ENCODE measurements at regions not wholly inside any gene's neighbourhood (a gene's known extent, or its start where the extent isn't known, plus 50 kb on each side); places are given as distances from the start of the nearest gene placed in this dataset.

GRCh38 chr16:54649876-54650275, 280.8 kb upstream of the IRX5 start:
- Histone ChIP-seq H3K27ac (ENCODE audit: low read length) (no peak overlapping the region), H2AFZ (ENCODE audit: low read depth, low read length) (no peak overlapping the region), H4K20me1 (ENCODE audit: insufficient read depth) (no peaks in the 10 kb centered on the region), H3K9me3 (ENCODE audit: low read length) (no peaks in the 10 kb centered on the region), H3K9me2 (ENCODE audit: insufficient read depth, low read length) (no peaks in the 10 kb centered on the region), H3F3A (ENCODE audit: insufficient read depth, low read length, poor library complexity, severe bottlenecking) (no peaks in the 10 kb centered on the region), H3K36me3 (ENCODE audit: insufficient read depth, low read length) (no peaks in the 10 kb centered on the region), H3K9ac (ENCODE audit: low read length) (no peak overlapping the region), H3K4me2 (ENCODE audit: low read length) (no peak overlapping the region), H3K4me3 (ENCODE audit: low read length) (no peak overlapping the region), H3K79me2 (replicated peaks; ENCODE audit: insufficient read depth, low read length) (no peaks in the 10 kb centered on the region), H3K27me3 (ENCODE audit: insufficient read depth, low read depth, low read length) (peaks cover 70% of the 10 kb centered on the region)
- TF ChIP-seq REST (IDR thresholded peaks at IDR 0.05; ENCODE audit: borderline replicate concordance) (no peak), POLR2AphosphoS5 (IDR thresholded peaks at IDR 0.05) (no peak), TAF1 (IDR thresholded peaks at IDR 0.05; ENCODE audit: low read depth) (no peak), SMC3 (conservative IDR thresholded peaks at IDR 0.05; ENCODE audit: poor library complexity) (no peak), EP300 (conservative IDR thresholded peaks at IDR 0.05; ENCODE audit: poor library complexity, severe bottlenecking) (no peak), RAD21 (conservative IDR thresholded peaks at IDR 0.05) (no peak)

- no peak overlapping the region for H3K27ac ChIP-seq (ENCODE audit: low read length)
- no peaks in the 10 kb centered on the region for H4K20me1 ChIP-seq (ENCODE audit: insufficient read depth)
- H3K4me2 ChIP-seq (ENCODE audit: low read length) = no peak overlapping the region
- H3K9me3 ChIP-seq (ENCODE audit: low read length) = no peaks in the 10 kb centered on the region
- TF ChIP-seq SMC3 (conservative IDR thresholded peaks at IDR 0.05; ENCODE audit: poor library complexity) = no peak
- H3K9me2 ChIP-seq (ENCODE audit: insufficient read depth, low read length) = no peaks in the 10 kb centered on the region
- no peaks in the 10 kb centered on the region for H3K36me3 ChIP-seq (ENCODE audit: insufficient read depth, low read length)
- H3K27me3 ChIP-seq (ENCODE audit: insufficient read depth, low read depth, low read length) = peaks cover 60% of the 10 kb centered on the region
- H3K4me3 ChIP-seq (ENCODE audit: low read length) = no peak overlapping the region
- no peaks in the 10 kb centered on the region for H3K79me2 ChIP-seq (replicated peaks; ENCODE audit: insufficient read depth, low read length)
- H3K9ac ChIP-seq (ENCODE audit: low read length) = no peak overlapping the region
- no peaks in the 10 kb centered on the region for H3F3A ChIP-seq (ENCODE audit: insufficient read depth, low read length, poor library complexity, severe bottlenecking)
- H2AFZ ChIP-seq (ENCODE audit: low read depth, low read length) = no peak overlapping the region
Measured at GRCh38 chr16:54648575-54648974, 282.1 kb upstream of the IRX5 start.

- H3F3A ChIP-seq (ENCODE audit: insufficient read depth, low read length, poor library complexity, severe bottlenecking) = no peaks in the 10 kb centered on the region
Measured at GRCh38 chr16:54647725-54648221, 282.9 kb upstream of the IRX5 start.

More at GRCh38 chr16:54647725-54648221, 282.9 kb upstream of the IRX5 start:
- H2AFZ ChIP-seq (ENCODE audit: low read depth, low read length) = no peak overlapping the region
- no peaks in the 10 kb centered on the region for H3K36me3 ChIP-seq (ENCODE audit: insufficient read depth, low read length)
- no peaks in the 10 kb centered on the region for H3K79me2 ChIP-seq (replicated peaks; ENCODE audit: insufficient read depth, low read length)
- no peaks in the 10 kb centered on the region for H3K9me3 ChIP-seq (ENCODE audit: low read length)
- no peak overlapping the region for H3K4me2 ChIP-seq (ENCODE audit: low read length)
- H3K9me2 ChIP-seq (ENCODE audit: insufficient read depth, low read length) = no peaks in the 10 kb centered on the region
- H3K4me3 ChIP-seq (ENCODE audit: low read length) = no peak overlapping the region
- H3K9ac ChIP-seq (ENCODE audit: low read length) = no peak overlapping the region
- H4K20me1 ChIP-seq (ENCODE audit: insufficient read depth) = no peaks in the 10 kb centered on the region
- H3K27ac ChIP-seq (ENCODE audit: low read length) = no peak overlapping the region
- TF ChIP-seq CTCF (IDR thresholded peaks at IDR 0.05; ENCODE audit: poor library complexity, severe bottlenecking) (no peak), EP300 (conservative IDR thresholded peaks at IDR 0.05; ENCODE audit: poor library complexity, severe bottlenecking) (no peak), RAD21 (conservative IDR thresholded peaks at IDR 0.05) (no peak), EZH2 (IDR thresholded peaks at IDR 0.05; ENCODE audit: borderline replicate concordance, insufficient read depth, low read length, poor library complexity, severe bottlenecking) (no peak), REST (IDR thresholded peaks at IDR 0.05; ENCODE audit: borderline replicate concordance) (no peak), POLR2AphosphoS5 (IDR thresholded peaks at IDR 0.05) (no peak), SMC3 (conservative IDR thresholded peaks at IDR 0.05; ENCODE audit: poor library complexity) (no peak), MXI1 (conservative IDR thresholded peaks at IDR 0.05; ENCODE audit: poor library complexity, severe bottlenecking) (no peak), TAF1 (IDR thresholded peaks at IDR 0.05; ENCODE audit: low read depth) (no peak)
- H3K27me3 ChIP-seq (ENCODE audit: insufficient read depth, low read depth, low read length) = peaks cover 52% of the 10 kb centered on the region
